Right renal pelvis (tissue), 4 donors: ENCODE measurements at regions not wholly inside any gene's neighbourhood (a gene's known extent, or its start where the extent isn't known, plus 50 kb on each side); places are given as distances from the start of the nearest gene placed in this dataset.
"Not testable (repeated sequence)": the region's sequence is repeated elsewhere in the genome, so short reads cannot be mapped to it uniquely, and the experiment has no call there.

Source experiments
- DNase-seq, 4 donors: peaks; one replicate each; pipeline ENCODE4 v3.0.0-alpha.2; 2013; ENCODE audit warnings: low read depth in 4 of 4, low spot score in 3 of 4, missing footprints in 1 of 4

DNA sequence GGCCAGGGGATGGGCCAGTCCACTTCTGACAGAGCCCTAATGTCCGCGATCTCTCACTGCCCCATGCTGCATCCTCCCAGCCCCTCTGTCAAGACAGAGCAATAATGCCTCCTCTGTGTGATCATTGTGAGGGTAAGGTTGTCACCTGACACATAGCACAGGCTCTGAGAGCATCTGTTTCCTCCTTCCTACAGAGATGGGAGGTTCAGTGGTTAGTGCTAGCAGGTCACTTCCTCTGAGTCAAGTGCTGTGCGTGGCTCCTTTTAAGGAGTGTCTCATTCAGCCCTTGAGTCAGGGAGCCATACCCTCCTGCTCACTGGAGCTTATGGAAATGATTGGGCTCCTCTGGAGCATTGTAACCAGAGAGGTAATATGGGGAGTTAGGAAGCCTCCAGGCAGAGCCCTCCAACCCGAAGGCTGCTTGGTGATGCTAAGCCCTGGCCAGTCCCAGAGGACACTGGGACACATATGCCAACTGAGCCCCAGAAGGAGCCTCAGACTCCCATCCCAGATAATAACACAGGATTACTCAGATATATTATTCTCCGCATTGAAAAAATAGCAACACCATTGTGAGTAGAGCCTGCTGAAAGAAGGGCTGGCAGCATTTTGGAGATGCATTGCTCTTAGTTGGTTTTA is 189.0 kb downstream of the GALNT1 start:
- no peak for DNase-seq

DNA sequence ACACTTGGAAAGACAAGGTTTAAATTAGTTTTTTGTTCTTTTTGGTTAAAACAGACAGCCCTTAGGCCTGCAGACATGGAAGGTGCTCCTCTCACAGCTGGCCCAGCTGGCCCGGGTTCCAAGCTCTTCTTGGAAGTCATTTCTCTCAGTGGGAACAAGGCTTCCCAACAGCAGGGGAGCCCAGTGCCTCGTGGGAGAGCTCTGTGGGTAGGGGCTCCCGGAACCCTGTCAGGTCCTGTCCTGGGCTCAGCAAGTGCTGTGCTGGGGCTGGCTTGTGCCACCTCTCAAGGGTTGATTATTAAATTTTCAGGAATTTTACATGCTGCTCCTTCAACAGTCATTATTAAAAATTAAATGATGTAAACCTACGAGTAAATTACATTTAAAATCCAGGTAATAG is 189.6 kb downstream of the GALNT1 start:
- DNase-seq = no peak

DNA sequence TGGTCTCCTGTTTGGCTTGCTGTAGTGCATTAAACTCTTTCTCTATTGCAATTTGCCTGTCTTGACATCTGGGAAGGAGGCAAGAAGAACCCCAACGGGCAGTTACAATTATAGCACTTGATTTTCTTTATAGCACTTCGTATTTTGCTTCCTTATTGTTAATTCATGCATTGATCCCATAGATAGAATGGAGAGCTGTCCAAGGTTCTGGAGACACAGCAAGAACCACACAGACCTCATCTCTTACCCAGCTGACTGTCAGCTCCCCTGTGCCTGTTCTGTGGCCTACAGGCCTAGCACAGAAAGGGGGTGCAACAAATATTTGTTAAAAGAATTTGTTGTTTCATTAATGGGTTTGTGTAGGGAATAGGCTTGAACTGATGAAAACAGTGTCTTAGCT is 194.3 kb downstream of the GALNT1 start:
- DNase-seq = peak in 3 of 4 donors; percentile 1 to 5 (median 2)

DNA sequence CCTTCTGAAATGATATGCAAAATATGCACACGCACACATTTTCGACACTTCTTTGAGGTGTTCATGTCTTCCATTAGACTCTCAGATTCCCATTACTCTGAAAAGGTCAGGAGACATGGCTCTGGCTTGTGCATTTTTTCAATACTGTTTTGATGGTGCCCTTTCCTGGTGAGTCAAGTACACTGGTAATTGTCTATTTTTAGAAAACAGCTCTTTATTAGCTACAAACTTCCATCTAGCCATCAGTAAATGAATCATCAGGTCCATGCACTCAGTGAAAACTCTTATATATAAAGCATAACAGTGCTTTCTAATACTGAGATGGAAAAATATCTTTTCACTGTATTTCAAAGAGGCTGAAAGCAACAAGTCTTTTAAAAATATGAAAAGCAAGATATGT is 194.9 kb downstream of the GALNT1 start:
- DNase-seq = no peak

DNA sequence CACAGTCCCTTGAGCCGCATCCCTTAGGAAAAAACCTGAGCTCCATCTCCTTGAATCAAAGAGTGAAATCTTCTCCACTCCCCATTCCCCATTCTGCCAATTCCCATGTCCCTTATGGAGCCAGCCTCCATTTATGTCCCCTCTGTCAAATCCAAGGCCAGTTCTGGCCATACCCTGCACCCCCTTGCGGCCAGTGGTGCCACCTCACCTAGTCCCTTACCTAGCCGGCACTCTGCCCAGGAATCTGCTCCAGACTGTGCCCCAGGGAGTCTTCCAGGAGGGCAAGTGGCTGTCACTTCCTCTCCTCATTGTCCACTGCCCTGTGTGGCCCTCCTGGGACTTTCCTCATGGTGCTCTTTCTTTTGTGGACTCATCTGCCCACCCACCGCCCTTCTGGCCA is 195.4 kb upstream of the RMP24 start:
- DNase-seq = no peak

DNA sequence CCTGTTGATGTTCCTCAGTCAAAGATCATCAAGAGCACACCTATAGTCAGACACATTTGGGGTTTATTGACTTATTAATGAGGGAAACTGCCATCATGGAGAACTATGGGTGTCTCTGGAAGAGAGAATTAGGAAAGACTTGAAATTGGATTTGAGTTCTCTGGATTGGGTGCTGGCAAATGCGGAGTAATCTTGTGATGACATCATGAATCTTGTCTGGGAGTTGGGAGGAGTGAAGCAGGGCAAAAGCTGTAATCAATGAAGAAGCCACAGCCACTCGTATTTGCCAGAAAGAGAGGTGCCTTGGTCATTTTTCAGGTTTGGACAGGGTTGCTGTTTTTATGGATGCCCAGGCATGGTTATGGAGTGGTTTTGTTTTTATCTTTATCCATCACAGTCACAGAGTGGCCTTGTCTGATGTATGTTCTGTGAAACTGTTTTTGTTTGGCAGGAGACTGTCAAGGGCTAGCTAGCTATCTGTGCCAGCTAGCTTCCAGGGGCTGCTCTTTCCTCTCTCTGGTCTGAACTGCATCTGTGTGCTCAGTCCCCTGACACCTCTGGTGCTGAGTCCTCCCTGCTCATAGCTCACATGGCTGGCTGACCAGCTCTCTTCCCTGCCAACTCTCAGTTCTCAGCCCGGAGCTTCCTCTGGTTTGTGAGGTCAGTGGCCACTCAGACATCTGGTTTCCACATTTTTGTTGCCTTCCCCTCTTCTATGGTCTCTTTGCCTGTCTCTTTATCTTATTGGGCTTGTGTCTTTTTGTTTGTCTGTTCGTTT is 193.4 kb upstream of the RMP24 start:
- DNase-seq = no peak

DNA sequence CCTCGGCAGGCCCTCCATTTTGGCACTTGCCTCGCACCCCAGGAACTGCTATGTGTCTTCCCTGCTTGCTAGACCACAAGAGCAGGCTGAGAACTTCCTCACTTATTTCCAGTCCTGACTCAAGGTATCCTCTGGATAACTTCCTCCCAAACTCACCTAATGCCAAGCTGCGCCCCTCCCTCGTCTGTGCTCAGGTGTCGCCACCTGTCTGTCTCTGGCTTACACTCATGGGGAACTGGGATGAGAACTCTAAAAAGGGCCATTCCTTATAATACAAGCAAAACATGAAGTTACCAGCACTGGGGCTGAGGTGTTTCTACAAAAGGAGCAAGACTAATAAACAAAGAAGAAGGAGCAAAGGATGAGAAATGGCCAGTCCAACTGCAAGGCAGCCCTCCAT is 191.5 kb upstream of the RMP24 start:
- no peak for DNase-seq

DNA sequence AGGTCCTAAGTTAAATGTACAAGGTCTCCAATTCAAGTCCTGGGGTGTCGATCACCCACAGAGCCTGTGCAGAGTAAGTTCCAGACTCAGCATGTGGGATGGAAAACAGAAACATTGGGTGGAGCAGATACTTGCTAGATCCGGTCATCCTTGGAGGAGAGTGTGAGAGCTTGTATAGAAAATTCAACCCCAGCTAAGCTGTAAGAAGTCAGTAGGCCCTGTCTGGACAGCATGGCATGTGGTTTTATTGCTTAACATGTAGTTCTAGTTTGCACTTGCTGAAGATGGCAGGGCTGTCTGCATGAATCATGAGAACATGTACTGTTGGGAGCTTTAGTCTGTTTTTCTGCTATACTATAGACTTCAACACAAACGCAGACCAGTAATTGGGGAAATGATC is 189.6 kb upstream of the RMP24 start:
- DNase-seq = no peak

DNA sequence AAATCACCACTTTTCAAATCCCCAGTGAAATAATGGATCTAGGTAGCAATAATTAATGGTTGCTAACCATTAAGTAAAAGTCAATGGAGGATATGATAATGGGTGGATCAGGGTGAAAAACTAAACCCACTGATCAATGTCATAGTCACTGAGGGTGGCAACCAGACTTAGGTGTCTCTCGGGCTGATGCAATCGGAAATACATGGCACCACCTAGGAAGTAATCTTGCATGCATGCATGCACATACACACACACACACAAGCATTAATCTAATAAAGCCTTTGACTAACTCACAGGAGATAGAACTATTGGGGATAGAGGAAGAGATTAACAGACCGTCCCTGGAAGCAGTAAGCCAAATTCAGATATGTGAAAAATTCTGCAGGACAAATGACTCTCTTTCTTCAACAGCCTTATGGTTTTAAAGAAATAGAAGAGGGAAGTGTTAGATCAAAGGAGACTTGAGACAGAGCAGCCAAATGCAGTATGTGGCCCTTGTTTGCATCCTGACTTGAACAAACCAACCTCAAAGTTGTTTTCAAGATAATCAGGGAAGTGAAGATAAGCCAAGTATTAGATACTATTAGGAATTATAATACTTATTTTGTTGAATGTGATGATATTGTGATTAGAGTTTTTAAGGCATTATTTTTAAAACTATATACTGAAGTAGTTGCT is 186.0 kb upstream of the RMP24 start:
- no peak for DNase-seq

DNA sequence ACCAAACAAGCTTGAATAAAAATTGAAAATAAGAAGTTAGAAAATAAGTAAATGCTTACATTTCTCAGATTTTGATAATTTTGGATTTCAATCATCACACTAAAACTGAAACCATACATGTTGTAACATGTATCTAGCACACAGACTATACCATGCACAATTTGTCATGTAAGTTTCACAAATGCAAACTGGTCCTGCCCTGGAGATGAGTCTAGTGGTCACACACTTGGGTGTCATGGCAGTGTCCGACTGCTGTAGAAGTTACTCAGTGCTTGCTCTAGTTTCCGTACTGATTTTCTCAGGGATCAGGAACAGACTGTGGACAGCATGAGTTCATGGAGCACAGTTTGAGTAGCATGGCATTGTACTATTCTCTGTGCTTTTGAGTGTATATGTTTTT is 182.9 kb upstream of the RMP24 start:
- DNase-seq = no peak

DNA sequence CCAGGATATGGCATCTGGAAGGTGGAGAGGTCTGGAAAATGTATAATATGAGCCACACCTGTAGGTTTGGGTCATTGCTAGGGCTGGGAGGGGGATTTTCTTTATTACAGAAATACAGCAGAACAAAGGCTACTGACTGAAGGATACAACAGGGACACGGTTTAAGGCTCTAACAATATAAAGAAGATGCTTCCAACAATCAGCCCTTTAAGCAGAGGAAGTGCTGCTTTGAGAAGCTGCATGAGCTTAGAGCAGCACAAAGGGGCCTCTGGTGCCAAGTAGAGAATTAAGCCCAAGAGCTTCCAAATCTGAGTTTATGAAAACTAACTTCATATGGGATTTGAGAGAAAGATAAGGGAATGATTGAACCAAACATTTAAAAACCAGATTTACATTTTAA is 174.5 kb upstream of the RMP24 start:
- DNase-seq = no peak

DNA sequence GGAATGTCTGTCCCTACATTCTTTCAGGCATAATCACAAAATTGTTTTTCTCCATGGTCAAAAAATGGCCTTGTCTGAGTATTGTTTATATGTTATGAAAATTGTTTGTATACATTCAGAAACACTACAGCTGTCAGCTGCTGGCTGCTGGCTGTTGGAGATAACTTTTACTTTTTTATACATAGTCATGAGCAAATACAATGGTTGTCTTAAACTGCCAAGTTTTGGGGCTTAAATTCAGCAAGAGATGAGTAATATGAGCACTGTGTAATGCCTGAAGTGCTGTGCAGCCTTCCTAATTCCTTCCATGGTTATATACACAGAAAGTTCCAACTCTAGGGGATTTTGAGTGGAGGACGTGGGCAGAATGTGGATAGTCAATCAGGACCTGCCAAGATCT is 168.9 kb upstream of the RMP24 start:
- no peak for DNase-seq

DNA sequence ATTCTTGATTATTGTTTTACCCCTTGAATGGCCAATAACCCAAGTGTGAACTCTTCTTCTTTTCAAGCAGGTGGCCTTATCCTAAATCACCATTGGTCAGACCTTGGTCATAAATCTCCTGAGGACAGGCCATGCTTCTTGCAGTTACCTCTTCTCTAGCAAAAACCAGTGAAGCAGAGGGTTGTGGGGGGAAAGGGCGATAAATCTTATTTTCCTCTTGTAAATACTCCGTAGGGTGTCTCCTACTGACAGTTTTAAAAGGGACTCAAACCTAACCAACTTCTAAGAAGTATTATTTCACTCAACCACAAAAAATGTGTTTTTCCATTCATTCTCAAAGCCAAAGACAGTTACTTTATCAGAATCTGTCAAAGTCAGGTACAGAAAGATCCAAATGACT is 168.1 kb upstream of the RMP24 start:
- DNase-seq = peak in 3 of 4 donors; percentile 3 to 27 (median 7)

DNA sequence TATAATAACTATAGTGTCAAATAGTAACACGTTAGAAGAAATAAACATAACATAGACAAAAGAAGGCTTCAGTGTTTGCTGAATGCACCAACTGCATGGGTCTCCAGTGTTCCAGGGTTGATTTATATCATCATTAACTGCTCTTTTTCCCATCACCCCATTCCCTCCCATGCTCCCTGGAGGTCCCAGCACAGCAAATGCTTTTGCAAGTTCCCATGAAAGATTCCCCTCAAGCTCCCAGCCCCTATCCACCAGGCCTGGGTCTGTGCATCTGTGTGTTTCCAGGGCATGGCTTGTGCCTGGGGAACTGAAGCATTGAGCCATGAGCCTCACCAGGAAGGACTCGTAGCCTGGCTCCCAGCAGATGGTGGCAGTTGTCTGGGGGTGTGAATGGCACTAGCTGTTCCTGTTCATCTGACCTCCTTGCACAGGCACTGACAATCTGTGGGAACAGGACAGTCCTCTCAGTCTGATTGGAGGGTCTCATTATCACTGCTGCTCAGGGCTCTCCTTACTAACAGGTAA is 164.6 kb upstream of the RMP24 start:
- no peak for DNase-seq

DNA sequence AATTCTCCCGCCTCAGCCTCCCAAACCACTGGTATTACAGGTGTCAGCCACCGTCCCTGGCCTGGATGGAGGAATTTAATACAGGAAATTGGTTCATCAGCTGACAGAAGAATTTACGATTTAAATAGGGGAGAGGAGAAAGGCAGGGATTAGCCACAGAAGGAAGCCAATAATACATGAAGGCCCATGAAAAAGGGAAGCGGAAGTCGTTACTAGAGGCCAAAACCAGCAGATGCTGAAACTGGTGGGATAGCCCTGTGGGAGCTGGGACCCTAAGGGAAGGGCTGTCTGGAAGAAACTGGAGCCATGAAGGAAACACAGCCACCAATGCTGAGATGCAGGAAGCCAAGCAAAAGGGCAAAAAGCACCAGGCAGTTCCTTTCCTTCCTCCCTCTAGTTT is 163.7 kb upstream of the RMP24 start:
- DNase-seq = no peak

DNA sequence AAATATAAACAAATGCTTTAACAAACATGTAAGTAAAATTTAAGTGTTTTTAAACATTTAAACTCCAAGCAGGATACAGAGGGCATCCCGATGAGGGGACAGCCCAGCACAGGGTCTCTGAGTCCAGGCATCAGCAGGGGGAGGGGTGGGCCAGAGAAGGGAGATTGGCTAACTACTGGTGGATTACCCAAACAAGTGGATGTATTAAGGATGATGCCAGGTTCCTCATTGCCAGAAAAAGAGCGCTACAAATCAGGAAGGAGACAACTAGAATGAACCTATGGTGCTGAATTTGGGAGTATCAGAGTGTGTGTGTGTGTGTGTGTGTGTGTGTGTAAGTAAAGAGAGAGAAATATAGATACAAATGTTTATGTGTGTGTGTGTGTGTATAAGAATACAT is 162.0 kb upstream of the RMP24 start:
- no peak for DNase-seq

DNA sequence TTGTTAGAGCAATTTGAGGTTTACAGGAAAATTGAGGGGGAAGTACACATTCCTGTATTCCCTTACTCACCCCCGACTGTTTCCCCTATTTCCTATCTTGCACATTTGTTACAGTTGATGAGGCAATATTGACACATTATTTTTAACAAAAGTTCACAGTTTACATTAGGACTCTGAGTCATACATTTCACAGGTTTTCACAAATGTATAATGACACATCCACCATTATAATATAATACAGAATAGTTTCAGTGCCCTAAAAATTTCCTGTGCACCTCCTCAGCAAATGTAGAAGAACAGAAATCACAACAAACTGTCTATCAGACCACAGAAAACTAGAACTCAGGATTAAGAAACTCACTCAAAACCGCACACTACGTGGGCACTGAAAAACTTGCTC is 160.6 kb upstream of the RMP24 start:
- DNase-seq = no peak

DNA sequence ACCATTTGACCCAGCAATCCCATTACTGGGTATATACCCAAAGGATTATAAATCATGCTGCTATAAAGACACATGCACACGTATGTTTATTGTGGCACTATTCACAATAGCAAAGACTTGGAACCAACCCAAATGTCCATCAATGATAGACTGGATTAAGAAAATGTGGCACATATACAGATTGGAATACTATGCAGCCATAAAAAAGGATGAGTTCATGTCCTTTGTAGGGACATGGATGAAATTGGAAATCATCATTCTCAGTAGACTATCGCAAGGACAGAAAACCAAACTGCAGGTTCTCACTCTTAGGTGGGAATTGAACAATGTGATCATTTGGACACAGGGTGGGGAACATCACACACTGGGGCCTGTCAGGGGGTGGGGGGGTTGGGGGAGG is 157.5 kb upstream of the RMP24 start:
- DNase-seq = not testable (repeated sequence)

DNA sequence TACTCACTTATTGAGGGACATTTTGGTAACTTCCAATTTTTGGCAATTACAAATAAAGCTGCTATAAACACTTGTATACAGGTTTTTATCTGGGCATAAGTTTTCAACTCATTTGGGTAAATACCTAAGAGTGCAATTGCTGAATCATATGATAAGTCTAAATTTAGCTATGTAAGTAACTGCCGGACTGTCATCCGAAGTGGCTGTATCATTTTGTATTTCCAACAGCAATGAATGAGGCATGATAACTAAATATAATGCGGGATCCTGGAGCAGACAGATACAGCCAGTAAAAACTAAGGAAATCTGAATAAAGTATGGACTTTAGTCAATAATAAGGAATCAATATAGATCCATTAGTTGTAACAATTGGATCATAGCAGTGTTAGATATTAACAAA is 156.5 kb upstream of the RMP24 start:
- DNase-seq = no peak

DNA sequence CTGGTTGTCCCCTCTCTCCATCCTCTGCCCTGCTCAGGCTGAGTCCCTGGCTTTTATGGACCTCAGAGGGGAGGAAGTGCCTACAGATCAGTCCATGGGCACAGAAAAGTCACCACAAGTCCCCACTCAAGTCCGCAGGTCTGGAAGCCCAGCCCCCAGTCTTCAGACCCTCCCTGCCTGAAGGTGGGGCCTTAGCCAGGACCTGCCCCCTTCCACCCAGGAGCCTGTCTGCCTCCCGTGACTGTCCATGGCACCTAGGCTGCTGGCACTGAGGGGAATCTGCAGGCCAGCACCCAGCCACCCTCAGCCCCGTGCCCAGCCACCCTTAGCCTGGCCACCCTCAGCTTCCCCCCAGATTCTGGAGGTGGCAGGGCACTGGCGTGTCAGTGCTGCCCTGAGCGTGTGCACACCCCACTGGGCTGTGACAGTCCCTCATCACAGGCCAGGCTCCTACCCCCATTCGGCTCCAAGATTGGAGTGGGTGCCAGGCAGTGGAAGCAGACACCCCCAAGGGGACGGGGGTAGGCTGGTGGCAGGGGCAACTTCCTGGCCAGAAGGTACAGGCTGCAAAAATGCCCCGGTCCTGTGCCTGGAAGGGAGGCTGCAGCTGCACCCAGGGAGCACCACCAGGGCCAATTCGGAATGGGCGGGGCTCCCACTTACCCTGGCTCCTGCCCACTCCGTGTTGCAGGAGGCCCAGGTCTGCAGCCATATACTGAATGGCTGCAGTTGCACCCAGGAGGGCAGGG is 154.7 kb upstream of the RMP24 start:
- no peak for DNase-seq

DNA sequence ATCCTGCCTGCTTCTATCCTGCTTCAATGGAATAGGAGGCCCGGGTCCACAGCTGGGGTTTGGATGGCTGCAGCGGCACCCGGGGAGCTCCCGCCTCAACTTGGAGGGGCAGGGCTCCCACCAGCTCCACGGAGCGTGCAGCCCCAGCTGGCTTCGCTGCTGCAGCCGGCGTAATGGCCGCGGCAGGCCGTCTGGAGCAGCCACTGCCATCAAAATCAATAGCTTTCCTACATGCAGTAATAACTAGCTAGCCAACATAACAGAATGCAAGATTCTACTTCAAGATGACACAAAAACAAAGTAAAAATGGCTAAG is 154.2 kb upstream of the RMP24 start:
- no peak for DNase-seq
